OCI-LY3 (cell line): ENCODE measurements at regions not wholly inside any gene's neighbourhood (a gene's known extent, or its start where the extent isn't known, plus 50 kb on each side); places are given as distances from the start of the nearest gene placed in this dataset.
A peak's percentile ranks its signal among the peaks of the same experiment; 100 is the strongest.

Experiments
- H2AFZ ChIP-seq: fragments of 200-600, 300-600 bp; shearing (Covaris generic); 2 replicates; pipeline ENCODE4 v1.6.0; 2014; ENCODE audit warnings: antibody characterized with exemption, low read depth, low read length
- H3K27ac ChIP-seq: fragments of 200-600, 300-600 bp; sonication (generic); 2 replicates; pipeline ENCODE4 v1.5.1; 2014; ENCODE audit warnings: mild to moderate bottlenecking, low read length, moderate library complexity, mixed read lengths
- H3K27me3 ChIP-seq: fragments of 200-600, 300-600 bp; sonication (generic); 2 replicates; pipeline ENCODE4 v1.6.1; 2014; ENCODE audit warnings: low read depth, low read length, mixed read lengths
- H3K36me3 ChIP-seq: fragments of 200-600, 300-600 bp; sonication (generic); replicated peaks from 2 replicates; pipeline ENCODE3; 2014; ENCODE audit warnings: low read depth, low read length, mixed read lengths
- H3K4me1 ChIP-seq: fragments of 300-600, 200-600 bp; sonication (generic); 2 replicates; pipeline ENCODE4 v1.6.1; 2014; ENCODE audit warnings: low read length, mixed read lengths
- H3K4me2 ChIP-seq: fragments of 200-600, 300-600 bp; sonication (generic); 2 replicates; pipeline ENCODE4 v1.6.1; 2014; ENCODE audit warnings: low read length, mixed read lengths
- H3K4me3 ChIP-seq: fragments of 300-600, 200-600 bp; sonication (generic); 2 replicates; pipeline ENCODE4 v1.5.1; 2014; ENCODE audit warnings: antibody characterized with exemption, mild to moderate bottlenecking, low read length, moderate library complexity
- H3K79me2 ChIP-seq: fragments of 300-600, 200-600 bp; shearing (Covaris generic); 2 replicates; pipeline ENCODE4 v1.6.1; 2014; ENCODE audit warnings: mild to moderate bottlenecking, low read length, mixed read lengths
- H3K9ac ChIP-seq: fragments of 300-600, 200-600 bp; shearing (Covaris generic); 2 replicates; pipeline ENCODE4 v1.6.0; 2014; ENCODE audit warnings: mild to moderate bottlenecking, low read length, moderate library complexity
- H3K9me3 ChIP-seq: fragments of 200-600, 300-600 bp; shearing (Covaris generic); 2 replicates; pipeline ENCODE4 v1.6.1; 2014; ENCODE audit warnings: low read length, mixed read lengths; ENCODE audit not compliant: insufficient read depth
- H4K20me1 ChIP-seq: fragments of 200-600, 300-600 bp; sonication (generic); 2 replicates; pipeline ENCODE4 v1.6.1; 2016; ENCODE audit warnings: low read length, mixed read lengths; ENCODE audit not compliant: insufficient read depth
- CTCF ChIP-seq: fragments of 200-600, 300-600 bp; sonication (generic); IDR thresholded peaks from 2 replicates; pipeline ENCODE4 v1.5.1; 2014; ENCODE audit warnings: antibody characterized with exemption, low read length, low read depth
- EZH2phosphoT487 ChIP-seq: fragments of 200-600 bp; shearing (Covaris generic); IDR thresholded peaks from 2 replicates; pipeline ENCODE4 v1.6.1; 2018; ENCODE audit warnings: antibody characterized with exemption, mixed run types, low read depth

DNA sequence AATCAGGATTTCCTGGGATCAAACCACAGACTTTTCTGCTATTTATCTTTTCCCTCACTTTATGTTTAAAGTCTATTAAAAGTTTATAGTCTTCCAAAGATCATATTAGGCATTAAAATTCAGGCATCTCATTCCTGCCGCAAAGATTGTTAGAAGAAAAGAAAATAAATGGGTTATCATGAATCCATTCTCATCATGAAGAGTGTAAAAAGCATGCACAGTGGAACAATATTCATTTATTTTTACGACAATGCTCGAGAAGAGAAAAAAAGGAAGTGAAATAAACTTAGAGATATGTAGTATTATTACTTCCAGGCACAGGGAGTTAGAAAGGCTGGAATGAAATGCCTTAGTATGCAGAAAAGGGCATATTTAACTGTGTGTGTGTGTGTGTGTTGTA lies 213.7 kb upstream of the PLSCR5 start:
- H3K9ac ChIP-seq, result no peak overlapping the region
- no peak overlapping the region for H3K27ac ChIP-seq
- no peak overlapping the region for H3K4me3 ChIP-seq
- no peak overlapping the region for H2AFZ ChIP-seq
- H3K79me2 ChIP-seq, result no peaks in the 10 kb centered on the region
- no peak for TF ChIP-seq CTCF
- TF ChIP-seq EZH2phosphoT487, result no peak
- H3K27me3 ChIP-seq, result no peaks in the 10 kb centered on the region
- H3K36me3 ChIP-seq, result no peaks in the 10 kb centered on the region
- H3K4me2 ChIP-seq, result no peak overlapping the region
- no peaks in the 10 kb centered on the region for H4K20me1 ChIP-seq
- H3K4me1 ChIP-seq, result peaks cover 18% of the 10 kb centered on the region
- no peaks in the 10 kb centered on the region for H3K9me3 ChIP-seq

DNA sequence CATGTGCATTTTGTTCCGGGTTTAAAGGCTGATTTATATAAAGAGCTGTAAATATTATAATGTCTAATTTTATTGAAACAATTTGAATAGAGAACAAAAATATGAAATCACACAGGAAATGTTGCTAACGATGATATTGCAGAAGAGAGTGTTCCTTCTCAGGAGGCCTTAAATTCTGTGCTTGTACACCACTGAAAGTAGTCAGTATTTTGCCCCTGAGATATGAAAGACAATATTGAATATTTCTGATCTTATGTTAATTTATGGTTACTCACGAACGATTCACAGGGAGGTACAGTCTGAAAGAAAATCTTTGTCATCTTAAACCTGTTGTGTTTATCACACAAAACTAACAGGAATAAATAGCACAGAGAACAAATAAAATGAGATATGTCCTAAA lies 213.2 kb upstream of the PLSCR5 start:
- Histone ChIP-seq H3K4me3 (no peak overlapping the region), H3K36me3 (no peaks in the 10 kb centered on the region), H2AFZ (no peak overlapping the region), H4K20me1 (no peaks in the 10 kb centered on the region), H3K4me1 (peaks cover 18% of the 10 kb centered on the region), H3K27ac (no peak overlapping the region), H3K27me3 (no peaks in the 10 kb centered on the region), H3K9ac (no peak overlapping the region), H3K79me2 (no peaks in the 10 kb centered on the region), H3K9me3 (no peaks in the 10 kb centered on the region), H3K4me2 (no peak overlapping the region)
- TF ChIP-seq CTCF (no peak), EZH2phosphoT487 (no peak)

DNA sequence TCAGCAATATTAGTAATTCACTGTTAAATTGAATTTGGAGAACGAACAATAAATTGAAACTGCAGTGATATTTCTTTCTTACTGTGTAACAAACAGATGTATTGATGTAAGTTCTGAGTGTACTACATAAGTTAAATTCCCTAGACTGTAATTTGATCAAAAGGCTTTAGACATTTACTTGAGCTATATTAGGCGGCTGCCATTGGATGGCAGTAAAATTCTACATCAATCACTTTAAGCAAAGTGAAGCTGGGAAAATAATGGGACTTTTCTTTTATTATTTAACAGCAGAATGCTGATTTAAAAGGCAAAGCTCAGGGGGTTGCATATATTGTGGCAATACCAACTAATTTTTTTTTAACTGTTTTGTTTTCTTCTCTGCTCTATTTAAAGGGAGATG lies 212.6 kb upstream of the PLSCR5 start:
- no peaks in the 10 kb centered on the region for H3K9me3 ChIP-seq
- no peaks in the 10 kb centered on the region for H3K79me2 ChIP-seq
- H3K4me3 ChIP-seq, result no peak overlapping the region
- peaks cover 18% of the 10 kb centered on the region for H3K4me1 ChIP-seq
- no peak overlapping the region for H3K9ac ChIP-seq
- H3K27ac ChIP-seq, result no peak overlapping the region
- no peaks in the 10 kb centered on the region for H3K27me3 ChIP-seq
- no peaks in the 10 kb centered on the region for H3K36me3 ChIP-seq
- H2AFZ ChIP-seq, result no peak overlapping the region
- H4K20me1 ChIP-seq, result no peaks in the 10 kb centered on the region
- TF ChIP-seq CTCF (peak; percentile 67), EZH2phosphoT487 (no peak)
- 0 out of 2 replicates have a peak overlapping the region, but pooled peaks have one; percentile 13 for H3K4me2 ChIP-seq

GRCh38 chr3:146814601-146815315 lies 209.6 kb upstream of the PLSCR5 start:
- peaks cover 18% of the 10 kb centered on the region for H3K4me1 ChIP-seq
- no peak overlapping the region for H3K4me2 ChIP-seq
- TF ChIP-seq EZH2phosphoT487, result no peak
- TF ChIP-seq CTCF, result no peak
- no peak overlapping the region for H3K9ac ChIP-seq
- no peak overlapping the region for H3K4me3 ChIP-seq
- no peak overlapping the region for H3K27ac ChIP-seq
- no peaks in the 10 kb centered on the region for H3K36me3 ChIP-seq
- no peaks in the 10 kb centered on the region for H3K27me3 ChIP-seq
- H4K20me1 ChIP-seq, result no peaks in the 10 kb centered on the region
- no peaks in the 10 kb centered on the region for H3K79me2 ChIP-seq
- no peak overlapping the region for H2AFZ ChIP-seq
- H3K9me3 ChIP-seq, result no peaks in the 10 kb centered on the region
